HG02870 (cell line): ENCODE measurements at regions not wholly inside any gene's neighbourhood (a gene's known extent, or its start where the extent isn't known, plus 50 kb on each side); places are given as distances from the start of the nearest gene placed in this dataset.
"Not testable (repeated sequence)": the region's sequence is repeated elsewhere in the genome, so short reads cannot be mapped to it uniquely, and the experiment has no call there.

Experiments
- ATAC-seq: cut with Tn5 transposase; IDR thresholded peaks from one replicate; pipeline ENCODE4 v1.9.1; 2021; ENCODE audit warnings: mild to moderate bottlenecking, moderate library complexity; ENCODE audit not compliant: unreplicated experiment

GRCh38 chr3:39558775-39559306 is 91.4 kb downstream of the MOBP start:
- no peak for ATAC-seq

- ATAC-seq = no peak
These were observed 92.1 kb downstream of the MOBP start for GRCh38 chr3:39559543-39559942.

GRCh38 chr3:39568508-39568907 is 101.0 kb downstream of the MOBP start:
- ATAC-seq = no peak

- ATAC-seq = no peak
These were observed 101.6 kb downstream of the MOBP start for GRCh38 chr3:39569095-39569494.

GRCh38 chr3:39573392-39573791 is 105.9 kb downstream of the MOBP start:
- ATAC-seq = no peak

- no peak for ATAC-seq
These were observed 110.1 kb downstream of the MOBP start for GRCh38 chr3:39577541-39577940.

- not testable (repeated sequence) for ATAC-seq
These were observed 118.7 kb downstream of the MOBP start for GRCh38 chr3:39586215-39586614.

- ATAC-seq = no peak
These were observed 119.6 kb downstream of the MOBP start for GRCh38 chr3:39587113-39587512.

GRCh38 chr3:39590806-39591205 is 123.3 kb downstream of the MOBP start:
- no peak for ATAC-seq

- ATAC-seq = no peak
These were observed 125.0 kb downstream of the MOBP start for GRCh38 chr3:39592311-39593050.

- ATAC-seq = no peak
These were observed 125.9 kb downstream of the MOBP start for GRCh38 chr3:39593341-39593740.

GRCh38 chr3:39601241-39601640 is 133.8 kb downstream of the MOBP start:
- ATAC-seq = no peak

- no peak for ATAC-seq
These were observed 138.4 kb downstream of the MOBP start for GRCh38 chr3:39605837-39606236.

- no peak for ATAC-seq
These were observed 158.7 kb downstream of the MOBP start for GRCh38 chr3:39626198-39626597.

GRCh38 chr3:39631136-39631535 is 163.7 kb downstream of the MOBP start:
- no peak for ATAC-seq

- no peak for ATAC-seq
These were observed 170.3 kb downstream of the MOBP start for GRCh38 chr3:39637807-39638206.

- ATAC-seq = no peak
These were observed 170.8 kb downstream of the MOBP start for GRCh38 chr3:39638301-39638700.

GRCh38 chr3:39639344-39640236 is 169.8 kb upstream of the MYRIP start:
- no peak for ATAC-seq

GRCh38 chr3:39641274-39641673 is 168.1 kb upstream of the MYRIP start:
- no peak for ATAC-seq

GRCh38 chr3:39644176-39644575 is 165.2 kb upstream of the MYRIP start:
- no peak for ATAC-seq

- ATAC-seq = not testable (repeated sequence)
These were observed 158.2 kb upstream of the MYRIP start for GRCh38 chr3:39651256-39651655.
